ENCODE measurements at regions not wholly inside any gene's neighbourhood (a gene's known extent, or its start where the extent isn't known, plus 50 kb on each side); places are given as distances from the start of the nearest gene placed in this dataset.

DNA sequence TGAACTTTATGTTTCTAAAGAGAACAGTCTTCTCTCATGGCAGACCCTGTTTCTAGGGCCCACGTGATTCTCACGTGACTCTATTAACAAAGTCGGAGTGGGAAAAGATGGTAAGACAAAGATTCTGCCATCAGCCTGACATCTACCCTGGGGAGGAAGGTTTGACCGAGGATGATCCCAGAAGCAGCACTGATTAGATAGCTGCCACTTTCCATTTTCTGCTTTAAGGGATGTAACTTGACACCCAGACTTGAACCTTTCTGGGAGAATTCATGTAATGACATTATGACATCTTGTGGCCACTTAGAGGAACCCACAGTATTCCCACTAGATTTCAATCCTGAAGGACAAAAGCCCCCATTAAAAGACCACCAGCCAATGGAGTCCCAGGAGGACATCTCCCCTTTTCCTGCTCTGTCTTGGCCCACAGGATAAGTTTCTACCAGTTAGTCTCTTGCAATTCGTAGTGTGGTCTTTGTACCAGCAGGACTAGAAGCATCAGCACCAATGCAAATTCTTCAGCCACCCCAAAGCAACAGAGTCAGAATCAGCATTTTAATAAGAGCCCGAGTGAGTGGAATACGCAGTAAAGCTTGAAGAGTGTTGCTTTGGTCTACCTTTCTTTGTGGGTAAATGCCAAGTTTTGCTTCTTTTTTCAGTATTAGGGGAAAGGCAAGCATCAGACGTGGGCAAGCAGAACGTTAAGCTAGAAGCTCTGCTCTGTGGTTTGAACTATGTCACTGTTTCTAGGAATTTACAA, 480.5 kb upstream of the PROK2 start:
- no peaks in the 10 kb centered on the region for H3K9me3 ChIP-seq (ENCODE audit: control insufficient read depth in 4 of 4, insufficient read depth in 3 of 4, low read length in 3 of 4)
- no peak overlapping the region for H3K4me3 ChIP-seq
- no peaks in the 10 kb centered on the region for H3K27me3 ChIP-seq (ENCODE audit: control insufficient read depth in 3 of 3, insufficient read depth in 3 of 3, low read length in 2 of 3)
- H3K27ac ChIP-seq (ENCODE audit: low read depth in 1 of 2, low read length in 1 of 2), result no peak overlapping the region
- peaks cover 0 to 47% (median 19%) of the 10 kb centered on the region in 5 donors for H3K4me1 ChIP-seq (ENCODE audit: control insufficient read depth in 5 of 5, insufficient read depth in 5 of 5, low read length in 5 of 5)
- H3K36me3 ChIP-seq (ENCODE audit: control insufficient read depth in 4 of 4, insufficient read depth in 4 of 4, low read length in 4 of 4), result no peaks in the 10 kb centered on the region
- ATAC-seq (ENCODE audit: insufficient read depth, low FRiP score), result no peak
- WGBS, 2 donors, result 81 to 83% methylated on average over 9 of the region's 9 CpGs
- H3K9ac ChIP-seq (ENCODE audit: insufficient read depth in 1 of 2, low read length in 2 of 2), result no peak overlapping the region
- DNase-seq, result peak in 2 of 3 donors; percentile 61 to 63
- TF ChIP-seq, protein P1, sequence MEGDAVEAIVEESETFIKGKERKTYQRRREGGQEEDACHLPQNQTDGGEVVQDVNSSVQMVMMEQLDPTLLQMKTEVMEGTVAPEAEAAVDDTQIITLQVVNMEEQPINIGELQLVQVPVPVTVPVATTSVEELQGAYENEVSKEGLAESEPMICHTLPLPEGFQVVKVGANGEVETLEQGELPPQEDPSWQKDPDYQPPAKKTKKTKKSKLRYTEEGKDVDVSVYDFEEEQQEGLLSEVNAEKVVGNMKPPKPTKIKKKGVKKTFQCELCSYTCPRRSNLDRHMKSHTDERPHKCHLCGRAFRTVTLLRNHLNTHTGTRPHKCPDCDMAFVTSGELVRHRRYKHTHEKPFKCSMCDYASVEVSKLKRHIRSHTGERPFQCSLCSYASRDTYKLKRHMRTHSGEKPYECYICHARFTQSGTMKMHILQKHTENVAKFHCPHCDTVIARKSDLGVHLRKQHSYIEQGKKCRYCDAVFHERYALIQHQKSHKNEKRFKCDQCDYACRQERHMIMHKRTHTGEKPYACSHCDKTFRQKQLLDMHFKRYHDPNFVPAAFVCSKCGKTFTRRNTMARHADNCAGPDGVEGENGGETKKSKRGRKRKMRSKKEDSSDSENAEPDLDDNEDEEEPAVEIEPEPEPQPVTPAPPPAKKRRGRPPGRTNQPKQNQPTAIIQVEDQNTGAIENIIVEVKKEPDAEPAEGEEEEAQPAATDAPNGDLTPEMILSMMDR (IDR thresholded peaks at IDR 0.05; ENCODE audit: control extremely low read depth, extremely low read depth), result no peak

DNA sequence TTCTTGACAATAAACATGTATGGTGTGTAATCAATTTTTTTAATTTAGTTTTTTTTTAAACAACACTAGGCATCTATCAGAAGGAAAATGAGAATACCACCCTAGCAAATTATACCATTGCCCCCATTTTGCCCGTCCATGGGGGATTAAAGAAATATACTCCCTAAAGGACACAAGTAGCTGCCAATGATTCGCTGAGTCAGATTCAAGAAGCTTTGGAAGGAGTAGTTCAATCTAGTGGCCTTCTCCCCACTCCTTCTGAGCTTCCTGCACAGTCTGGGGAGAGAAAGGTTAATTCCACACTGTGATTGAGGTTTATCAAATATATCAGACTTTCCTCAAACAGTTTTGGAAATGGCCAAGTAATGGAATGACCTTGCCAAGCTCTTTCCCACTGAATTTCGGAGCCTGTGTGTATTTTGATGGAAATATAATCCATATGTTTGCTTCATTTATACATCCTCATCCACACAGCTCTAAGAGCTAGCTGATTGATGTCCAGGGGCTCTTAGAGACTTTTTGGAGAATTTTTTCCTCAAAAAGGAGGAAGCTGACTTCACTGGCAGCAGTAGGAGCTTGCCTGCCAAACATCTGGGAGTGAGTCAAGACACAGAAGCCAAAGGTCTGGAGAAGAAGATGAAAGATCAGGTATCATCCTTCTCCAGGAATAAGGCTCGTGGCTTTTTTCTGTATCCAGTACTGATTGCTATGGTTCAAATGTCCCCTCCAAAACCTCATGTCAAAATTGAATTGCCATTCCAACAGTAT, 478.5 kb upstream of the PROK2 start:
- no peaks in the 10 kb centered on the region for H3K36me3 ChIP-seq (ENCODE audit: control insufficient read depth in 4 of 4, insufficient read depth in 4 of 4, low read length in 4 of 4)
- TF ChIP-seq, protein P1 (IDR thresholded peaks at IDR 0.05; ENCODE audit: control extremely low read depth, extremely low read depth), result no peak
- no peaks in the 10 kb centered on the region for H3K27me3 ChIP-seq (ENCODE audit: control insufficient read depth in 3 of 3, insufficient read depth in 3 of 3, low read length in 2 of 3)
- no peak overlapping the region for H3K4me3 ChIP-seq
- ATAC-seq (ENCODE audit: insufficient read depth, low FRiP score), result no peak
- no peak overlapping the region for H3K9ac ChIP-seq (ENCODE audit: insufficient read depth in 1 of 2, low read length in 2 of 2)
- H3K4me1 ChIP-seq (ENCODE audit: control insufficient read depth in 5 of 5, insufficient read depth in 5 of 5, low read length in 5 of 5), result peaks cover 0 to 39% (median 19%) of the 10 kb centered on the region in 5 donors
- 84 to 89% methylated on average over 4 of the region's 4 CpGs for WGBS, 2 donors
- H3K9me3 ChIP-seq (ENCODE audit: control insufficient read depth in 4 of 4, insufficient read depth in 3 of 4, low read length in 3 of 4), result no peaks in the 10 kb centered on the region
- no peak overlapping the region for H3K27ac ChIP-seq (ENCODE audit: low read depth in 1 of 2, low read length in 1 of 2)
- peak in 2 of 3 donors; percentile 44 to 47 for DNase-seq

DNA sequence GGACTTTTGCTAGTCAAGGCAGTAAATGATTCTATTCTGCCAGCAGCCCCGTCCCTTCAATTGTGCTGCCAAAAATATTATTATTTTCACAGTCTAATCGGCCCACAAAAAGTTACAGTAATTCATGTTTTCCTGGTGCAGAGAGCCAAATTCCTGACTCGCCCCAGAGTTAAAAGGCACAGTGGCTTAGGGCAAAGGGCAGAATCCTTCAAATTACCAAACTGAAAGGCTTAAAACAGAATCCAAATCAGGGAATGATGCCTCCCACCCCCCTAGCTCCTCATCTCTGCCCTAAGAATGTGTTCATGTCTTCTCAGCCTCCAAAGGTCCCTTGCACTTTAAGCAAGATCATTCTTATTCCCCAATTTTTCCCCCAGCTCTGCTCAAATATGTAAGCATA, 477.8 kb upstream of the PROK2 start:
- H3K4me1 ChIP-seq (ENCODE audit: control insufficient read depth in 5 of 5, insufficient read depth in 5 of 5, low read length in 5 of 5), result peaks cover 0 to 44% (median 19%) of the 10 kb centered on the region in 5 donors
- no peak overlapping the region for H3K4me3 ChIP-seq
- no peak overlapping the region for H3K27ac ChIP-seq (ENCODE audit: low read depth in 1 of 2, low read length in 1 of 2)
- whole genome bisulfite sequencing, 2 donors, result 50 to 73% methylated on average over 3 of the region's 3 CpGs
- H3K36me3 ChIP-seq (ENCODE audit: control insufficient read depth in 4 of 4, insufficient read depth in 4 of 4, low read length in 4 of 4), result no peaks in the 10 kb centered on the region
- no peaks in the 10 kb centered on the region for H3K27me3 ChIP-seq (ENCODE audit: control insufficient read depth in 3 of 3, insufficient read depth in 3 of 3, low read length in 2 of 3)
- ATAC-seq (ENCODE audit: insufficient read depth, low FRiP score) (no peak), DNase-seq (peak; percentile 29 to 66 (median 62))
- TF ChIP-seq, protein P1 (IDR thresholded peaks at IDR 0.05; ENCODE audit: control extremely low read depth, extremely low read depth), result no peak
- no peak overlapping the region for H3K9ac ChIP-seq (ENCODE audit: insufficient read depth in 1 of 2, low read length in 2 of 2)
- peaks cover 0 to under 1% (median 0%) of the 10 kb centered on the region in 4 donors for H3K9me3 ChIP-seq (ENCODE audit: control insufficient read depth in 4 of 4, insufficient read depth in 3 of 4, low read length in 3 of 4)
